DMS53 treated with DMSO at 0.1 percent for 48 hours (cell line): ENCODE measurements at regions not wholly inside any gene's neighbourhood (a gene's known extent, or its start where the extent isn't known, plus 50 kb on each side); places are given as distances from the start of the nearest gene placed in this dataset.

Experiments used
- DNase-seq: peaks from one replicate; lab custom pipeline; 2025; ENCODE audit not compliant: unreplicated experiment; lab: John Stamatoyannopoulos, UW

DNA sequence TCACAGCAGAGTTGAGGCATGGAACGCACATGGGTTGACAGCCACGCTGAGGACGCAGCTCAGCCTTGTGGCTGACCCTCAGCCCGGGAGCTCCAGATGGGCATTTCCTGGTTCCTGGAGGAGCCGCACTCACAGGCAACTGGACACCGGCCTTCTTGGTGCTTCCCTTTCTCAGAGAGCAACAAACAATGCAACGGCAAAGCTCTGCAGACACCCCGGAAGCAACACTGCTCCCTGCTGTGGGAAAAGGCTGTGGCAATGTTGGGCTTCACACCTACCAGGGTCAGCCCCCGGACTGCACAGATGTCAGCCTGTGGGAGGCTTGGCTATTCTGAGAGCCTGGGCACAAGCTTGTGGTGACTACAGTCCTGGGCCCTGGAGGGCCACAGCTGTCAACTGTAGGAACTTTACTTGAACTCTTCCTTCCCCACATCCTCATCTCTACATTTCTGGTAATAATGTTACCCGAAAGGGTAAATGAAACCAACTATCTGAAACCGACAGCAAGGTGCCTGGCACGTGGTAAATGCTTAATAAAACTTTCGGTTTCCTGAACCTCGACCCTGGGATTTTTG is 597.5 kb upstream of the MKI67 start:
- DNase-seq, result no peak

- no peak for DNase-seq
Observed at GRCh38 chr10:128725531-128725930, 599.3 kb upstream of the MKI67 start.

DNA sequence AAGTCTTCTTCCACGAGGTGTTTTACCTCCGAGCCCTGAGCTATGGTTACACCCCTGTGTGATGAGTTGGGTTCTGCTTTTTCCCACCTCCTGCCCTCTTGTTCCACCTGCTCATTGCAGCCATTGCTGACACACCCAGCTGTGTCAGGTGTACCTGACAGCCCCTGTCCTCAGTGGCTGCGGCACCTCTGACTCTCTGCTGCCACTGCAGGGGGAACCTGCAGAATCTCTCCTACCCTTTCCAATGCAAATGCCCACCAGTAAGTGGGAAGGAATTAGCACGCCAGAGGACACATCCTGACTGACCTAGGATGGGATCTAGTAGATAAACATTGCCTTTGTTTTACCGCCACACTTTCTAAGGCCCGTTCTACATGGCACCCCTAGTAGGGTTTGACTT is 600.9 kb upstream of the MKI67 start:
- peak; percentile 73 for DNase-seq

DNA sequence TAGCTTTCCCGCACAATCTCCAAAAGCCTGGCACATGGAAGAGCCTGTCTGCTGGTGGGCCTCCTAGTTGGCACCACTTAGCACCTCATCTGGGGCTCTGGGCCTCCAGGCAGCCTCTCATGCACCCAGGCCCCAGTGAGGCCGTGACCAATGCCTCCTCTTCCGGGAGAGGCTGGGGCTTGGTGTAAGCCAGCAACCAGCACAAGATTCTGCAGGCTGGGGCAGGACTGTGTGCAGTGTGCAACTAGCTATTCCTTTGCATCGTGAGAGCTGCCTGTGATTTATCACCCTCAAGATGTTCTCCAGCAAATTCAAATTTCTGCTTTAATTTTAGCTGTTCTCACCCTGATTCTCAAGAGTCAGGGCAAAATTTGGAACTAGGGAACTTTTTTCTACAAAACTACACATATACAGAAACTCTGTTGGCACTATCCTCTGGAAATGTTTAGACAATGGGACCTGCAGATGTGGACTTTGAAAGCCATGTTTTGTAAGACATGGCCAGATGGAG is 603.7 kb upstream of the MKI67 start:
- no peak for DNase-seq

DNA sequence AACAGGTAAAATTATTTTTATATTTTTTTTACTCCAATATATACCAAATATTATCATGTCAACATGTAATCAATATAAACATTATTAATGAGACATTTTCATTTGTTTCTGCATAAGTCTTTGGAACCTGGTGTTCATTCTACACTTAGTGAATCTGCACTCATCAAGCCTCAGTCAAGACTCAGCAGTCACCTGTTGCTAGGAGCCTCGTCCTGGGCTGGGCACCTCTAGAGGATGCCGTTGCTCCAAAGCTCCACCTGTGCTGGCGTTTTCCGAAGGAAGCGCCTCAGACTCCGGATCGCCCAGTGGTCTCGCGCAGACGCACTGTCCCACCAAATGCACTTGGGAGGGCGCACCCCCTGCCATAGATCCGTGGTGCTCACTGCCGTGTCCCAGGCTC is 604.7 kb upstream of the MKI67 start:
- DNase-seq, result no peak

- no peak for DNase-seq
Observed at GRCh38 chr10:128734161-128734560, 607.9 kb upstream of the MKI67 start.

GRCh38 chr10:128734734-128735133 is 608.5 kb upstream of the MKI67 start:
- DNase-seq, result no peak

GRCh38 chr10:128735996-128736395 is 609.8 kb upstream of the MKI67 start:
- DNase-seq, result no peak

DNA sequence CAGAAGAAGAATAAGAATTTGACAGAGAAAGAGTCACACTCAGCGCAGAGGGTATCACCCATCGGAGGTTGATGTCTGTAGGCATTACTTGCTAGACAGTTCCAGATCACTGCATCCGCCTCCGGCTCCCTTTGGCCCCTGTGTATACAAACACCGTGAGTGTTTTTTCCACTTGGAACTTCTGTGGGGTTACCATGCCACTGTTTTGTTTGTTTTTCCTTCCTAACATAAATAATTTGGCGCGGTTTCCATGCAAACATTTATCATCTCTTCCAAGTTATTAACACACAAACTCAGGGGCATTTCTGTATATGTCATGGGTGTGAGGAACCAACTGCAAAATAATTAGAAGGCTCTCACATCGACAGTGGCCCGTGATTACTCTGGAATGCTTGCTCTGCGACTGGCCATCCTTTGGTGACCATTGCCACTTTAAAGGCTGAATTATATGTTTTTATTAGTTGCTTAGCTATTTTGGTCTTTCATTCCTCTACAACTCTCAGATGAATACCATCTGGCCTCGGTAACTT is 612.2 kb upstream of the MKI67 start:
- DNase-seq, result no peak

GRCh38 chr10:128739930-128740329 is 613.7 kb upstream of the MKI67 start:
- DNase-seq, result no peak

DNA sequence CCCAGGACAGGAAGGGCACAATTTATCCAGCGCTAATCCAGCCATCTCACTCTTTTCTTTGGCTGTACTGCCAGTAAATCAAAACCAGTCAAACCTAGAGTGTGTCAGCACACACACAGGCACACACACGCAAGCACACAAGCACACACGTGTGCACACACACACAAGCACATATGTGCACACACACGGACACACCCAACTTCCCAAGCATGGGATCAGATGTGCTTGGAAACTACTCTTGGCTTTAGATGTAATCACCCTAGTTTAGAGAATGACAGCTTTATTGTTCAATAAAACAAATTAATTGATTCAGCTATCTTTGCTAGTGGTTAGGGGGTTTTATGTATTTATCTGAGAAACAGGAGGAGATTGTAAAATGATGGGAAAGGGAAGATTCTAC is 615.0 kb upstream of the MKI67 start:
- no peak for DNase-seq

- DNase-seq, result no peak
Observed at GRCh38 chr10:128741680-128742079, 615.5 kb upstream of the MKI67 start.

DNA sequence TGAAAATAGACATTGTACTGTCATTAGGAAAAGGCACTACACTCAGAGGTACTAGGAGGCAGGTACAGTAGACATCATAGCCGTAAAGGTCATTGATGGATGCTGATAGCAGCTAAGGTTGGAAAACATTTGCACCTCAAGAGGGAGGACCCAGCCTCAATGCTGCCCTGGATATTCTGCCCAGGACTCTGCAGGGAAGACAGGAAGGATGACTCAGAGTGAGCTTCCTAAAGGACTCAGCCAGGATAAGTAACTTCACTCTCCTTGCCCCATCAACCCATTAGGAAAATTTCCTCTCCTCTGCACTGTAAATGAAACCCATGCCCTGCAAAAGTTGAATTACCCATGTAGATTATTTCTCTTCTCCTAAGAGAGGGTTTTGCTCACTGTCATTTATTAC is 617.9 kb upstream of the MKI67 start:
- DNase-seq, result no peak

- no peak for DNase-seq
Observed at GRCh38 chr10:128744811-128745305, 618.6 kb upstream of the MKI67 start.

- DNase-seq, result no peak
Observed at GRCh38 chr10:128747582-128748346, 621.5 kb upstream of the MKI67 start.

DNA sequence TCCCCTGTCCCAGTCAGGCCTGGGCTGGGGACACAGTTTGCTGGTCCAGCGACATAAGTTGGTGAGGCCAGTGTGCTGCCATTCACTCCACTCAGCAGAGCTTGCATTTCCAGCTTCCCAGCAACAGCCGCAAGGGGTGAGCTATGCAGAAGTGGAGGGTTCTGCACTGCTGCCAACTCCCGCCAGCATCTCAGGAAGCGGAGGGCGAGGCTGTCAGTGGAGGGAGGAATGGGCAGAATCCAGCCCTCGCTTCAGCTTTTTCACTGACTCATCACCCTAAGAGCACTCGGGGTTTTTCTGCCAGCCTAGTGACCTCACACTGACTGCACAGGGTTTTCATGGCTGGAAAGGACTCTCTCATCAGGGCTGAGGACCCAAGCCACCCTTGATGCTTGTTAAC is 625.1 kb upstream of the MKI67 start:
- DNase-seq, result no peak

DNA sequence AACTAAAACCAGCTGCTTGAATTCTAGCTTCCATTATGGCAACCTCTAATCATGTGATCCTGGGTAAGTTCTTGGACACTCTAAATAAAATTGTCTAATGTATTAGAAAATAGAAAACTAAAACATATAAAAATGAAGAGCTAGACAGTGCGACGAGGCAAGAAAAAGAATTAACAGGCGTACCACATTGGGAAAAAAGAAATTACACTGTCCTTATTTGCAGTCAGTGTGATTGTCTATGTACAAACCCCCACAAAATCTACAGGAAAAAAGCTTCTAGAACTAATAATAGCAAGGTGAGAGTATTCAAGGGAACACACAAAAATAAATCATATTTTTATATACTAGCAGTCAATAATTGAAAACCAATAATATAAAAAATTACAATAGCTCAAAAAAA is 625.6 kb upstream of the MKI67 start:
- no peak for DNase-seq

DNA sequence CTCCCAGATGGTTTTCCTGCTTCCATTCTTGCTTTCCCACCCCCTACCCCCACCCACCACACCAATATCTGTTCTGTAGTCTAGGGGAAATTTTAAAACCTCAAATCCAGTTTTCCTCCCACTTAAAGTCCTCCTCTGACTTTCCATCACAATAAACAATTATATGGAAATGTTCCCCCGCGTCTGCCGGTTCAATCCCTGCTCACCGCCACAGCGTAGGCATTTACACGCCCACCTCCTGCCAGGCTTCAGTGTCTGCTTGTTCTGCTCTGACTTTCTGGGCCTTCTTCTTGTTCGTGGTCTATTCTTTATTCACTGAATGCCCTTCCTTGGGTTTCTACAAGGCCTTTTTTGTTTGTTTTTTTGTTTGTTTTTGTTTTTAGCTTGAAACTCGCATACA is 633.0 kb upstream of the MKI67 start:
- DNase-seq, result no peak

GRCh38 chr10:128763588-128763987 is 637.4 kb upstream of the MKI67 start:
- DNase-seq, result no peak

DNA sequence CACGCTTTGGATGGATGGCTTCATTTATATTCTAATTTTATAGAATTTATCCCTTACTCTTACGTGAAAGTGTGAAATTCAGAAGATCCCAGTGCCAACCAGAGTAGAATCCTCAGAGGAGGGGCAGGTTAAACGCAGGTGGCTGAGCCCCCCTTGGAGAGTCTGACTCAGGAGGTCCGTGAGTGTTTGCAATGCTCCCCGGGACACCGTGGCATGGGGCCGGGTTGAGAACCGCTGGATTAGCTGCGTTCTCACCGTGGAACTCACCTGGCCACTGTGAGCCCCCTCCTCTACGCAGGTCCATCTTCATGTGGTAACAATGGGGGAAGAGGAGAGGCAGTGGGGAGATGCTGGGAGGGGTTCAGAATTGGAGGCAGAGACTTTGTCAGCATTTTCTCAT is 638.0 kb upstream of the MKI67 start:
- DNase-seq, result no peak

DNA sequence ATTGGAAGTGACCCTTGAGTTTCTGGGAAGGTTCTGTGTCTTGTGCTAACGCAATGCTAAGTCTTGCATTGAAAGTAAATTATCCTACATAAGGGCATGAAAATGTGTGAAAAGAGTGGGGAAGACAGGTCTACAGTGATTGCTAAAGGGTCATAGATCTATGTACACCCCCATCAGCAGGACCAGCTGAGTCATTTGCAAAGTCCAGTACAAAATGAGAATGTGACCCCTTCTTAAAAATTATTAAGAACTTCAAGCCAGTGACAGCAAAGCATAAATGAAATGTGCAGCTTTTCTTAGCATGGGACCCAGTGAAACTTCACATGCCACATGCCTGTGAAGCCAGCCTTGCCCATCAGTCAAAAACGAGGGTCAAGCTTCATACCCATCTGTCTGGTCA is 640.7 kb upstream of the MKI67 start:
- DNase-seq, result no peak

- DNase-seq, result no peak
Observed at GRCh38 chr10:128774979-128775378, 648.8 kb upstream of the MKI67 start.
